Body of pancreas (tissue), 4 donors: ENCODE measurements at regions not wholly inside any gene's neighbourhood (a gene's known extent, or its start where the extent isn't known, plus 50 kb on each side); places are given as distances from the start of the nearest gene placed in this dataset.

ENCODE experiments used
- POLR2A ChIP-seq, 3 donors: fragments of 450-650 bp; IDR thresholded peaks; one replicate each; pipeline ENCODE4 v1.6.1; 2016; ENCODE audit warnings: antibody characterized with exemption in 3 of 3, mild to moderate bottlenecking in 2 of 3
- TF ChIP-seq, protein P1 (sequence below), 7 experiments: fragments of 450-650 bp in 4 of 7; fragments of 200-600 bp in 3 of 7; sonication (generic) in 3 of 7; IDR thresholded peaks; one replicate each; pipeline ENCODE4 v1.5.1; 2016 to 2019; ENCODE audit warnings: antibody characterized with exemption in 7 of 7

DNA sequence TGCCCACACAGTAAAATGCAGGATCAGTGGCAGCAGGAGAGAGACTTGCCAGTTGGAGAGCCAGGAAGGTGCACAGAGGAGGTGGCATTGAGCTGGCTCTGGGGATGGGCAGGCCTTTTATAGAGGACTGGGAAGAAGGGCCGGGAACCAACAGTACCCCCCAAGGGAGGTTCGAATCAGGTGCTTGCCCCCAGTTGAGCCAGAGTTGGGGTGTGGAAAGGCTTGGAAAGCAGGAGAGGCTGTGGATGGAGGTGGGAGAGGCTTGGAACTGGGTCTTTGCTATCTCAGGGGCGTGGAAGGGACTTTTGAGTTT is 107.6 kb downstream of the KLF13 start:
- TF ChIP-seq, protein P1, sequence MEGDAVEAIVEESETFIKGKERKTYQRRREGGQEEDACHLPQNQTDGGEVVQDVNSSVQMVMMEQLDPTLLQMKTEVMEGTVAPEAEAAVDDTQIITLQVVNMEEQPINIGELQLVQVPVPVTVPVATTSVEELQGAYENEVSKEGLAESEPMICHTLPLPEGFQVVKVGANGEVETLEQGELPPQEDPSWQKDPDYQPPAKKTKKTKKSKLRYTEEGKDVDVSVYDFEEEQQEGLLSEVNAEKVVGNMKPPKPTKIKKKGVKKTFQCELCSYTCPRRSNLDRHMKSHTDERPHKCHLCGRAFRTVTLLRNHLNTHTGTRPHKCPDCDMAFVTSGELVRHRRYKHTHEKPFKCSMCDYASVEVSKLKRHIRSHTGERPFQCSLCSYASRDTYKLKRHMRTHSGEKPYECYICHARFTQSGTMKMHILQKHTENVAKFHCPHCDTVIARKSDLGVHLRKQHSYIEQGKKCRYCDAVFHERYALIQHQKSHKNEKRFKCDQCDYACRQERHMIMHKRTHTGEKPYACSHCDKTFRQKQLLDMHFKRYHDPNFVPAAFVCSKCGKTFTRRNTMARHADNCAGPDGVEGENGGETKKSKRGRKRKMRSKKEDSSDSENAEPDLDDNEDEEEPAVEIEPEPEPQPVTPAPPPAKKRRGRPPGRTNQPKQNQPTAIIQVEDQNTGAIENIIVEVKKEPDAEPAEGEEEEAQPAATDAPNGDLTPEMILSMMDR (IDR thresholded peaks at IDR 0.05): no peak
- TF ChIP-seq POLR2A (IDR thresholded peaks at IDR 0.05): no peak
